ENCODE measurements at regions not wholly inside any gene's neighbourhood (a gene's known extent, or its start where the extent isn't known, plus 50 kb on each side); places are given as distances from the start of the nearest gene placed in this dataset.

DNA sequence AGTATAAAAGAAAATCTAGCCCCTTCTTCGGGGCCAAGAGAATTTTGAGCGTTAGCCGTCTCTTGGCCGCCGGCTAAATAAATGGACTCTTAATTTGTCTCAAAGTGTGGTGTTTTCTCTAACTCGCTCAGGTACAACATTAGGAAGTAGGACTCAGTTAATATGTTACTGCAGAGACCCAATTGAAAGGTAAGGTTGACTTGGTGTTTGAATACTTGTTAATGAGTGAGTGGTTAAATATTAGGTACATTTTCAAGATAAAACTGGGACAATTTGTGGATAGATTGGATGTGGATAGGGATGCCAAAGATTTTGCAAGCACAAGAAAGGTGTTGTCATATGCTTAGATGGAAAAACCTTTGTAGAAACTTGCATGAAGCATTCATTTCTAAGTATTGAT, 1177.3 kb upstream of the CDH18 start:
- TF ChIP-seq, protein P1, sequence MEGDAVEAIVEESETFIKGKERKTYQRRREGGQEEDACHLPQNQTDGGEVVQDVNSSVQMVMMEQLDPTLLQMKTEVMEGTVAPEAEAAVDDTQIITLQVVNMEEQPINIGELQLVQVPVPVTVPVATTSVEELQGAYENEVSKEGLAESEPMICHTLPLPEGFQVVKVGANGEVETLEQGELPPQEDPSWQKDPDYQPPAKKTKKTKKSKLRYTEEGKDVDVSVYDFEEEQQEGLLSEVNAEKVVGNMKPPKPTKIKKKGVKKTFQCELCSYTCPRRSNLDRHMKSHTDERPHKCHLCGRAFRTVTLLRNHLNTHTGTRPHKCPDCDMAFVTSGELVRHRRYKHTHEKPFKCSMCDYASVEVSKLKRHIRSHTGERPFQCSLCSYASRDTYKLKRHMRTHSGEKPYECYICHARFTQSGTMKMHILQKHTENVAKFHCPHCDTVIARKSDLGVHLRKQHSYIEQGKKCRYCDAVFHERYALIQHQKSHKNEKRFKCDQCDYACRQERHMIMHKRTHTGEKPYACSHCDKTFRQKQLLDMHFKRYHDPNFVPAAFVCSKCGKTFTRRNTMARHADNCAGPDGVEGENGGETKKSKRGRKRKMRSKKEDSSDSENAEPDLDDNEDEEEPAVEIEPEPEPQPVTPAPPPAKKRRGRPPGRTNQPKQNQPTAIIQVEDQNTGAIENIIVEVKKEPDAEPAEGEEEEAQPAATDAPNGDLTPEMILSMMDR (IDR thresholded peaks at IDR 0.05; ENCODE audit: low read depth, low read length) = no peak
- no peak for TF ChIP-seq EZH2phosphoT487 (IDR thresholded peaks at IDR 0.05; ENCODE audit: low read depth)
